ENCODE measurements at regions not wholly inside any gene's neighbourhood (a gene's known extent, or its start where the extent isn't known, plus 50 kb on each side); places are given as distances from the start of the nearest gene placed in this dataset.

DNA sequence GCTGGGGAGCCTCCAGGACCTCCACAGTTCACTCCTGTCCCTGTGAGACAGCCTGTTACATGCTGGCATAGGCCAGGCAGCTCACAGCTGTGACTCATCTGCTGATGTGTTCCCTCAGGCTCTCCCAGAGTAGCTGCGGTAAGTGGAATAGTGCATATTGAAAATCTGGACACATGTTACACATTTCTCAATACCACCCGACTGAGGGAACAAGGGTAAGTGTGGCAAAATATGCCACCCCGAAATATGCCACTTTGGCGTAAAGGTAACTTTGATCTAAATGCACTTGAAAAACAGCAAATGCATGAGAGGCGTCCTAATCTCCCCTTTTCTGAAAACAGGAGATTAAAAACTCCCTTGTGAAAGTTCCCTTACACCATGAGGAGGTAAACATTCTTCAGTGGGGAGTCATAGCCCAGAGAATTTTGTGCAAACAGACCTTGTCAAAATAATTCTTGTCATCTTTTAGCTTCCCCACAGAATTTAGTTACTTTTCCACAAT, 557.9 kb downstream of the CCDC85A start:
- no peaks in the 10 kb centered on the region for H3K9me3 ChIP-seq (ENCODE audit: insufficient read depth, low read depth, low read length)
- H3K4me1 ChIP-seq (ENCODE audit: insufficient read depth, low read length, poor library complexity, severe bottlenecking): no peaks in the 10 kb centered on the region
- no peaks in the 10 kb centered on the region for H3K36me3 ChIP-seq (ENCODE audit: insufficient read depth, low read length)
- no peak overlapping the region for H2AFZ ChIP-seq (ENCODE audit: low read length)
- H4K20me1 ChIP-seq (ENCODE audit: insufficient read depth, low read length, poor library complexity, severe bottlenecking): no peaks in the 10 kb centered on the region
- H3F3A ChIP-seq (ENCODE audit: low read depth): no peaks in the 10 kb centered on the region
- no peak overlapping the region for H3K9ac ChIP-seq (ENCODE audit: low read depth, low read length, poor library complexity, severe bottlenecking)
- no peaks in the 10 kb centered on the region for H3K9me2 ChIP-seq (replicated peaks; ENCODE audit: low read depth, low read length)
- H3K4me2 ChIP-seq (ENCODE audit: low read depth, low read length, poor library complexity, severe bottlenecking): no peak overlapping the region
- TF ChIP-seq, protein P1, sequence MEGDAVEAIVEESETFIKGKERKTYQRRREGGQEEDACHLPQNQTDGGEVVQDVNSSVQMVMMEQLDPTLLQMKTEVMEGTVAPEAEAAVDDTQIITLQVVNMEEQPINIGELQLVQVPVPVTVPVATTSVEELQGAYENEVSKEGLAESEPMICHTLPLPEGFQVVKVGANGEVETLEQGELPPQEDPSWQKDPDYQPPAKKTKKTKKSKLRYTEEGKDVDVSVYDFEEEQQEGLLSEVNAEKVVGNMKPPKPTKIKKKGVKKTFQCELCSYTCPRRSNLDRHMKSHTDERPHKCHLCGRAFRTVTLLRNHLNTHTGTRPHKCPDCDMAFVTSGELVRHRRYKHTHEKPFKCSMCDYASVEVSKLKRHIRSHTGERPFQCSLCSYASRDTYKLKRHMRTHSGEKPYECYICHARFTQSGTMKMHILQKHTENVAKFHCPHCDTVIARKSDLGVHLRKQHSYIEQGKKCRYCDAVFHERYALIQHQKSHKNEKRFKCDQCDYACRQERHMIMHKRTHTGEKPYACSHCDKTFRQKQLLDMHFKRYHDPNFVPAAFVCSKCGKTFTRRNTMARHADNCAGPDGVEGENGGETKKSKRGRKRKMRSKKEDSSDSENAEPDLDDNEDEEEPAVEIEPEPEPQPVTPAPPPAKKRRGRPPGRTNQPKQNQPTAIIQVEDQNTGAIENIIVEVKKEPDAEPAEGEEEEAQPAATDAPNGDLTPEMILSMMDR (conservative IDR thresholded peaks at IDR 0.05; ENCODE audit: low read length): no peak
- TF ChIP-seq EZH2phosphoT487 (IDR thresholded peaks at IDR 0.05; ENCODE audit: borderline replicate concordance): no peak
- H3K4me3 ChIP-seq (ENCODE audit: low read length, poor library complexity, severe bottlenecking): no peak overlapping the region
- no peaks in the 10 kb centered on the region for H3K27me3 ChIP-seq (ENCODE audit: insufficient read depth, low read length, poor library complexity, severe bottlenecking)
- no peaks in the 10 kb centered on the region for H3K79me2 ChIP-seq (ENCODE audit: insufficient read depth, low read length)

DNA sequence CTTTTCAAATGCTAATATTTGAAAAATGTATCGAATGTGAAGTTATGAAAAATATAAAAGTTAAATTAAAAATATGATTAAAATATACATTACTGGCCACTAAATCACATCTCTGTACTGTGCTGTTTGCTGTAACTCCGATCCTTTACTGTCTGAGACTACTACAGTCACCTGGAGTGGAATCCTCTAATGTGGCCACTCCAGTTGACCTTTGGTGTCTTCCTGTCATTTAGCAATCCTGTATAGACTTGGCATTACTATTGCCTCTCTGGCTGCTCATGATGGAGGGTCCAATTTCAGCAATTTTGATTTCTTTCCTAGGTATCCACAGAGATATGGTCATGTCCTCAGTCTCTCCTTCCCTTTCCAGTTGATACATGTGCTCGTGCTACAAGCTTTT, 560.0 kb downstream of the CCDC85A start:
- H4K20me1 ChIP-seq (ENCODE audit: insufficient read depth, low read length, poor library complexity, severe bottlenecking): no peaks in the 10 kb centered on the region
- no peaks in the 10 kb centered on the region for H3K79me2 ChIP-seq (ENCODE audit: insufficient read depth, low read length)
- no peak overlapping the region for H3K9ac ChIP-seq (ENCODE audit: low read depth, low read length, poor library complexity, severe bottlenecking)
- TF ChIP-seq, protein P1 (conservative IDR thresholded peaks at IDR 0.05; ENCODE audit: low read length): no peak
- TF ChIP-seq EZH2phosphoT487 (IDR thresholded peaks at IDR 0.05; ENCODE audit: borderline replicate concordance): no peak
- no peaks in the 10 kb centered on the region for H3K4me1 ChIP-seq (ENCODE audit: insufficient read depth, low read length, poor library complexity, severe bottlenecking)
- no peak overlapping the region for H3K4me2 ChIP-seq (ENCODE audit: low read depth, low read length, poor library complexity, severe bottlenecking)
- H3K4me3 ChIP-seq (ENCODE audit: low read length, poor library complexity, severe bottlenecking): no peak overlapping the region
- H3K27me3 ChIP-seq (ENCODE audit: insufficient read depth, low read length, poor library complexity, severe bottlenecking): no peaks in the 10 kb centered on the region
- H3K9me3 ChIP-seq (ENCODE audit: insufficient read depth, low read depth, low read length): no peaks in the 10 kb centered on the region
- no peaks in the 10 kb centered on the region for H3F3A ChIP-seq (ENCODE audit: low read depth)
- no peaks in the 10 kb centered on the region for H3K9me2 ChIP-seq (replicated peaks; ENCODE audit: low read depth, low read length)
- H3K36me3 ChIP-seq (ENCODE audit: insufficient read depth, low read length): no peaks in the 10 kb centered on the region
- H2AFZ ChIP-seq (ENCODE audit: low read length): no peak overlapping the region

DNA sequence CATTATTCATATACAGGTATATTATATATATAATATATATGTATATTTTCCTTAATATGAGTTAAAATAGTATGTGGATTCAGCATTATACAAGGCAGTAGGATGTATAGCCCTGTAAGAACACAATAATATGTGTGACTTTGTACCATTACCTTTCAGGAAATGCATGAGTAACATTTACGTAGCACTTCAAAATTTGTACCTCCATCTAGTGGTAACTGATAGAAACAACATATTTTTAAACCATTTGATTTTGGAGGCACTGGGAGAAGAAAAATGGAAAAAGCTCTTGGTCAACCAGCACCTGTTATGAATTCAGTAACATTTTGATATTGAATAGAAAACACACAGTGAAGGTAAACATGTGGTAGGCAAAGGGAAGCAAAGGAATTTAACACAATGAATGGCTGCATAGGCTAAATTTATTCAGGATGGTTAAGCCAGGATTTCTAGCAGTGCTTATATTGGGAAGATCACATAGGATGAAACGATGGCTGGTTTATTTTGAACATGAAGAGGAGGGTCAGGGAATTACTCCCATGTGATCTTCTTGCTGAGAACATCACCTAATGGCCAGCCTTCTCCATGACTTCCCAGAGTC, 565.5 kb downstream of the CCDC85A start:
- no peaks in the 10 kb centered on the region for H3K79me2 ChIP-seq (ENCODE audit: insufficient read depth, low read length)
- no peak overlapping the region for H3K9ac ChIP-seq (ENCODE audit: low read depth, low read length, poor library complexity, severe bottlenecking)
- no peaks in the 10 kb centered on the region for H3K9me2 ChIP-seq (replicated peaks; ENCODE audit: low read depth, low read length)
- no peaks in the 10 kb centered on the region for H3K36me3 ChIP-seq (ENCODE audit: insufficient read depth, low read length)
- H4K20me1 ChIP-seq (ENCODE audit: insufficient read depth, low read length, poor library complexity, severe bottlenecking): no peaks in the 10 kb centered on the region
- H2AFZ ChIP-seq (ENCODE audit: low read length): no peak overlapping the region
- H3K4me1 ChIP-seq (ENCODE audit: insufficient read depth, low read length, poor library complexity, severe bottlenecking): no peaks in the 10 kb centered on the region
- no peak overlapping the region for H3K4me3 ChIP-seq (ENCODE audit: low read length, poor library complexity, severe bottlenecking)
- H3K9me3 ChIP-seq (ENCODE audit: insufficient read depth, low read depth, low read length): no peaks in the 10 kb centered on the region
- TF ChIP-seq EZH2phosphoT487 (IDR thresholded peaks at IDR 0.05; ENCODE audit: borderline replicate concordance): no peak
- TF ChIP-seq, protein P1 (conservative IDR thresholded peaks at IDR 0.05; ENCODE audit: low read length): peak; percentile 60
- H3K4me2 ChIP-seq (ENCODE audit: low read depth, low read length, poor library complexity, severe bottlenecking): no peak overlapping the region
- H3F3A ChIP-seq (ENCODE audit: low read depth): no peaks in the 10 kb centered on the region
- H3K27me3 ChIP-seq (ENCODE audit: insufficient read depth, low read length, poor library complexity, severe bottlenecking): no peaks in the 10 kb centered on the region
